Spinal cord (tissue), 9 donors: ENCODE measurements at regions not wholly inside any gene's neighbourhood (a gene's known extent, or its start where the extent isn't known, plus 50 kb on each side); places are given as distances from the start of the nearest gene placed in this dataset.

ENCODE experiments used
- DNase-seq, 6 donors: peaks; one replicate each; pipeline versions ENCODE4 v3.0.0 to v3.0.0-alpha.2; 2013 to 2015; ENCODE audit warnings: low spot score in 6 of 6, low read depth in 4 of 6
- H3K27ac ChIP-seq: one replicate; pipeline ENCODE4 v1.5.1; 2013; ENCODE audit warnings: low read depth, low read length, control low read depth
- H3K27me3 ChIP-seq: one replicate; pipeline ENCODE4 v1.6.1; 2013; ENCODE audit warnings: low read length; ENCODE audit not compliant: control insufficient read depth, insufficient read depth
- H3K36me3 ChIP-seq: one replicate; pipeline ENCODE4 v1.6.1; 2013; ENCODE audit warnings: low read length; ENCODE audit not compliant: control insufficient read depth, insufficient read depth
- H3K4me1 ChIP-seq: one replicate; pipeline ENCODE4 v1.6.1; 2013; ENCODE audit warnings: low read length; ENCODE audit not compliant: control insufficient read depth, insufficient read depth
- H3K4me3 ChIP-seq: one replicate; pipeline ENCODE4 v1.5.1; 2013; ENCODE audit warnings: low read depth, low read length, control low read depth
- H3K9me3 ChIP-seq: one replicate; pipeline ENCODE4 v1.6.1; 2013; ENCODE audit warnings: low read length; ENCODE audit not compliant: control insufficient read depth, insufficient read depth
- WGBS: methylation state at CpG from one replicate; pipeline ENCODE4 v1.1.5; 2013; ENCODE audit warnings: missing lambda C conversion rate; ENCODE audit not compliant: insufficient coverage; 5-methylcytosine and 5-hydroxymethylcytosine counted together
- donor health status: healthy.

DNA sequence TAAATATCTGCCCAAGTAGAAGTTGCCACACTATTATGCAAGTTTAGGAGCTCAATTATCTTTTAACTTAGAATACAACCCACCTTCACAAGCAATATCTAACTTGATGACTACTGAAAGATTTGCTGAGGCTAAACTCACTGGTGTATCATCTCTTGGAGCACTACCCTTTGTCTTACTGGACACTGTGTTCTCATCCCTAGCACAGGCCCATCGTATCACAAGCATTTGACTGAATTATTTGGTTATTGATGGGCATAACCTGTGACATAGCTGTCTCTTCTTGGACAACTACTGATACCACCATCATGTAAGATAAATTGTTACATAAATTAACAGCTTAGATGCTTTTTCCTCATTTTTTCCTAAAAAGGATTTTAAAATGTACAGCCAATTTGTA is 216.2 kb upstream of the THBS1 start:
- H3K9me3 ChIP-seq: no peaks in the 10 kb centered on the region
- no peaks in the 10 kb centered on the region for H3K36me3 ChIP-seq
- no peak for DNase-seq
- no peaks in the 10 kb centered on the region for H3K4me1 ChIP-seq
- no peaks in the 10 kb centered on the region for H3K27me3 ChIP-seq
- no CpG with 5 or more reads among the region's 1 CpG for WGBS
- no peak overlapping the region for H3K27ac ChIP-seq
- no peak overlapping the region for H3K4me3 ChIP-seq

GRCh38 chr15:39365161-39365560 is 215.7 kb upstream of the THBS1 start:
- Histone ChIP-seq H3K4me3 (no peak overlapping the region), H3K27ac (no peak overlapping the region), H3K4me1 (no peaks in the 10 kb centered on the region), H3K27me3 (no peaks in the 10 kb centered on the region), H3K36me3 (no peaks in the 10 kb centered on the region), H3K9me3 (no peaks in the 10 kb centered on the region)
- WGBS: no CpG with 5 or more reads among the region's 2 CpGs
- DNase-seq: no peak

DNA sequence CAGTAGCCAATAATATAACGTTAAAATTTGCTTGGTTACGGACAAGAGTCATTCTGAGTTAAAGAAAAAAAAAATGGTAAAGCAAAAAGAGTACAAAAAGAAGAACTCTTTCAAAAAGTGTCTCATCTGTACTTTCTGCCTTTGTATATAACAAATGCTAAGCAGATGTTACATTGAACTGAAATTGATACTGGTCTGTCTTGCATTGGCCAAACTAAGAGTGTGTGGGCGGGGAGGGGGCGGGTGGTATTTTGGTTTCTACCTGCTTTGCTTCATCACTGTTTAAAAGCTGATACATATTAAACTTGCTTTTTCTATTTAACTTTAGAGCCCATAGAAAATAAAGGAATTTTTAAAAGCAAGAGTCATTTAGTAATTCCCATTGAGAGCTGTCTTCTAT is 215.0 kb upstream of the THBS1 start:
- DNase-seq: no peak
- no peaks in the 10 kb centered on the region for H3K36me3 ChIP-seq
- WGBS: no CpG with 5 or more reads among the region's 4 CpGs

DNA sequence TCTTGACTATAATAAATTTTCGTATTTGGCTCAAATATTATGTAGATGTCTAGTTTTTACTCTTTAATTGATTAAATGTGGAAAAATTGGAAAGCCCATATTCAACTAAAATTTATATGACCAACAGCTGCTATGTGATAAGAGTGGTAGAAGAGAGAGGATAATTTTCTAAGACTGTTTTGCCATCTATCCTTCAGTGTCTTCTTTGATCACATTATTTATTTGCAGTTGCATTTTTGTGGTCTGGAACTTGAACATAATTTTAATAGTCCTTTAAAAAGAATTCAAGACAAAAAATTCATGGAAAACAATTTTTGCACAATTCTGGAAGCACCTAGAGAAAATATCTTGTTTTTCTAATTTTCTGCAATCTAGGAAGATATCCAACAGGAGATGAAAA is 213.3 kb upstream of the THBS1 start:
- no peaks in the 10 kb centered on the region for H3K36me3 ChIP-seq
- no CpG with 5 or more reads among the region's 1 CpG for WGBS
- no peaks in the 10 kb centered on the region for H3K4me1 ChIP-seq
- no peak for DNase-seq
- no peak overlapping the region for H3K4me3 ChIP-seq
- no peaks in the 10 kb centered on the region for H3K27me3 ChIP-seq
- H3K27ac ChIP-seq: no peak overlapping the region
- no peaks in the 10 kb centered on the region for H3K9me3 ChIP-seq

More for the DNA sequence above, 215.0 kb upstream of the THBS1 start:
- no peaks in the 10 kb centered on the region for H3K9me3 ChIP-seq
- no peaks in the 10 kb centered on the region for H3K27me3 ChIP-seq
- H3K4me3 ChIP-seq: no peak overlapping the region
- no peak overlapping the region for H3K27ac ChIP-seq
- H3K4me1 ChIP-seq: no peaks in the 10 kb centered on the region

- Histone ChIP-seq H3K27me3 (no peaks in the 10 kb centered on the region), H3K4me3 (no peak overlapping the region), H3K36me3 (no peaks in the 10 kb centered on the region), H3K9me3 (no peaks in the 10 kb centered on the region), H3K4me1 (no peaks in the 10 kb centered on the region), H3K27ac (no peak overlapping the region)
- no peak for DNase-seq
- WGBS: 100% methylated on average over 1 of the region's 1 CpG
These were observed 211.1 kb upstream of the THBS1 start for GRCh38 chr15:39369768-39370167.

- H3K36me3 ChIP-seq: no peaks in the 10 kb centered on the region
- H3K27me3 ChIP-seq: no peaks in the 10 kb centered on the region
- DNase-seq: no peak
- no peak overlapping the region for H3K27ac ChIP-seq
- WGBS: no CpG with 5 or more reads among the region's 1 CpG
- H3K9me3 ChIP-seq: no peaks in the 10 kb centered on the region
- no peak overlapping the region for H3K4me3 ChIP-seq
- H3K4me1 ChIP-seq: no peaks in the 10 kb centered on the region
These were observed 204.4 kb upstream of the THBS1 start for GRCh38 chr15:39376371-39376909.

GRCh38 chr15:39381517-39381916 is 199.4 kb upstream of the THBS1 start:
- DNase-seq: no peak
- no peak overlapping the region for H3K27ac ChIP-seq
- no peaks in the 10 kb centered on the region for H3K27me3 ChIP-seq
- H3K4me1 ChIP-seq: no peaks in the 10 kb centered on the region
- no CpG with 5 or more reads among the region's 1 CpG for WGBS
- H3K9me3 ChIP-seq: no peaks in the 10 kb centered on the region
- no peaks in the 10 kb centered on the region for H3K36me3 ChIP-seq
- no peak overlapping the region for H3K4me3 ChIP-seq

GRCh38 chr15:39388118-39388517 is 192.8 kb upstream of the THBS1 start:
- no CpG with 5 or more reads among the region's 2 CpGs for WGBS
- Histone ChIP-seq H3K4me1 (no peaks in the 10 kb centered on the region), H3K27me3 (no peaks in the 10 kb centered on the region), H3K36me3 (no peaks in the 10 kb centered on the region), H3K9me3 (no peaks in the 10 kb centered on the region), H3K27ac (no peak overlapping the region), H3K4me3 (no peak overlapping the region)
- DNase-seq: no peak

DNA sequence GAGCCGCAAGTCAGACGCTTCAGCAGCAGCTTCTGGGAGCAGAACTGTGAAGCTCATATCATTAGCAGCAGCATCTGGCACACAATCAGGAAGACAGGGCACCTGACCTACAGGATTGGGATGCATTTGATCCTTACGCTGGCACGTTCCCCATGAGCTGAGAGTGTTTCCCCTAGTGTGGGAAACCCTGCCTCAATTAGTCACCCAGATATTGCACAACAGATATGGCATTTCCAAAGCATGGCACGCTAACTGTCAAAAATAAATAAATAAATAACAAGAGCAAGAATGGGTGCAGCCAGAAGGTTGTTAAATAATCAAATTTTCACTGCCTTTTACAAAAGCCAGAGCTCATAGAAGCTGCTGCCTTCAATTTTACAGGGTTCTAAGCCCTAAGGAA is 189.6 kb upstream of the THBS1 start:
- WGBS: 74% methylated on average over 4 of the region's 5 CpGs
- DNase-seq: peak in 1 of 6 donors; percentile 37
- Histone ChIP-seq H3K9me3 (no peaks in the 10 kb centered on the region), H3K27ac (no peak overlapping the region), H3K27me3 (no peaks in the 10 kb centered on the region), H3K4me3 (no peak overlapping the region), H3K4me1 (no peaks in the 10 kb centered on the region), H3K36me3 (no peaks in the 10 kb centered on the region)

DNA sequence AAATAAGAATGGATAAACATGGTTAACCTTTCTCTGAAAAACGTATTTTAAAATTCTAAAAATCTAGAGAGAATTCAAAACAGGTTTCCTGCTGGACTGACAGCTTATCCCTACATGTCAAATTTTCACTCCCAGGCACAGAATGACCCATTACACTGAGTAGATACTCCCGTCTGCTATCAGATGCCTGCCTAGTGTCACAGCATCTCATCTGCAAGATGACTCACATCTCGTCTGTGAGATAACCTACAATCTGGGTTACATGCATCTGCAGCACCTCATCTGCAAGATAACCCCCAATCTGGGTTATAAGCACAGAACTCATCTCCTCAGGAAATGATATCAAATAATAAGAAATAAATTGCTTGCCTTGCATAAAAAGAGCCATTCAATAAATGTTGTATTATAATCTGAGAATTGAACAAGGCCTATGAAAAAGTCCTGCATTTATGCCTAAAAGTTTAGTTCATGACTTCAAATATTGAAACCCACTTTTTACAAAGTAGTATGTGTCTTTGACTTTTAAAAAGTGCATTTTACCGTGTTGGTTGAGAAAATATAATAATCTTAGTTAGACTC is 188.3 kb upstream of the THBS1 start:
- Histone ChIP-seq H3K27me3 (no peaks in the 10 kb centered on the region), H3K27ac (no peak overlapping the region), H3K4me1 (no peaks in the 10 kb centered on the region), H3K36me3 (no peaks in the 10 kb centered on the region), H3K9me3 (no peaks in the 10 kb centered on the region), H3K4me3 (no peak overlapping the region)
- no peak for DNase-seq
- WGBS: 86% methylated on average over 2 of the region's 4 CpGs
